Endothelial cell of hepatic sinusoid (primary cell): ENCODE measurements at regions not wholly inside any gene's neighbourhood (a gene's known extent, or its start where the extent isn't known, plus 50 kb on each side); places are given as distances from the start of the nearest gene placed in this dataset.
"Not testable (repeated sequence)": the region's sequence is repeated elsewhere in the genome, so short reads cannot be mapped to it uniquely, and the experiment has no call there.

Experiments used
- in situ Hi-C: cut with HindIII; loops from 2 replicates; pipeline ENCODE4 v1.10.0; 2017; ENCODE audit warnings: low sequenced_read_pairs

GRCh38 chr5:15116996-15117395 lies 245.4 kb upstream of the ANKH start:
- in situ Hi-C loops: no loop called here

DNA sequence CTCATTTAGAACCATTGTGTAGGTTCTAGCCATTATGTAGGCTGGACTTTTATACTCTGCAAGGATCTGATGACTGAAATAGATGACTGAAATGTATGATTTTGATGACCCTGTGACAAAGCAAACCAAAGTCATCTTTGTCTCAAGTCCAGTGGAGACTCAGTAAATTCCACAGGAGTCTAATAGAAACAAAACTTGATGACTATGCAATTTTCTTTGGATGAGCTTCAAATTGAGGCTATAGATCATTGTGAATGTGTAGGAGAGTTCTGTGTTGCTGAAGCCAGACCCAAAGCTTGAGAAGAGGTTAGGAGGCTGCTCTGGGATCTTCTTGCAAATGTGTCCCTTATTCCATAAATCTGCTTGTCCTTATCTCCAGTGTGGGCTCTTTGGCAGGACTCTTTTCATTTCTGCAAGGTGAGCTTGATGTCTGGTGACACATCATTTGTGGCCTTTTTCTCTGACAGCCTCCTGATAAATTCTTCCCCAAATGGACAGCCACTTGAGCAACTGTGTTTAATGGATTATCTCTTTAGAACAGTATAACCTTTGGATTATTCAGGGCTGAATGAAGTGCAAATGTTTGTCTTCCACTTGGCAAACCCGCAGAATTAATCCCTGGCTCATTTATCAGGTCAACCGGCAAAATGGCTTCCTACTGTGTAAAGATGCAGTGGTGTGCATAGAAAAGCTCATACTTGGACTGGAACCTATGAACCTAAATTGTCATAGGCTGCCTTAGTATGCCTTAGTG lies 235.1 kb upstream of the ANKH start:
- in situ Hi-C loops: no loop called here

- in situ Hi-C loops: no loop called here
These were observed 234.3 kb upstream of the ANKH start for GRCh38 chr5:15105799-15106393.

DNA sequence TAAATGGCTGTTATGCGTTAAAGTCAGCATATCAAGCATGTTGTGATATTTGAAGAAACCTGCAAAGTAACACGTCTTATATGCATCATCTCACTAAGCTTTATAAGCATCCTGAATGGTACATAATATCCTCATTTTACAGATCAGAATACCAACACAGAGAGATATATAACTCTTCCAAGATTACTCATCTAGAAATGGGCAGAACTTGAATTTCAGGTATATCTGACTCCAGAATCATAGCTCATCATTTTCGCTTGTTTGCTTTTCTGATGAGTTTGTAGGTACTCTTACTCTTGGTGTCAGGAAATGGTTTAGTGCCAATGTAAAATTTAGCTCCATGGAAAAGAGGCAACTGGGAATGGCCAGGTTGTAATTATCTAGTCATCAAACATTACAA lies 232.3 kb upstream of the ANKH start:
- in situ Hi-C loops: loop anchor here (5.0 kb wide), 1 partner anchor 893 kb away; no protein-coding TSS in a partner anchor

DNA sequence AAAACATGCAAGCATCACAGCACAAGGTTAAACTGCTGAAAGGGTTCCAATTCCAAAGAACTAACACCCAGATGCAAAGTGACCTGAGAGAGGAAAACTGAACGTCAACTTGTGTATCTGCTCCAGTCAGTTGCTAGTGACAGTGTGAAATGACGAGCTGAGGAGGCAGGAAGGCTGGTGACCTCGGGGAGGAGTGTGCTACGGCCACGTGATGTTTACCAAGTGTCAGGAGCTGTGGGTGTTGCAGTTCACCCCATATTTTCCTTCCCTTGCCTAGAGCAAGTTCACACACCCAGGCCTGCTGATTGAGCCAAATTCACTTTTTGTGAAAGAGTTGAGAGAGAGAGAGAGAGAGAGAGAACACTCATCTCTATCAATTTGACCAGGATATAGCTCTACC lies 231.6 kb upstream of the ANKH start:
- in situ Hi-C loops: loop anchor here (5.0 kb wide), 1 partner anchor 894 kb away; no protein-coding TSS in a partner anchor

- in situ Hi-C loops: no loop called here
These were observed 226.0 kb upstream of the ANKH start for GRCh38 chr5:15097552-15097951.

DNA sequence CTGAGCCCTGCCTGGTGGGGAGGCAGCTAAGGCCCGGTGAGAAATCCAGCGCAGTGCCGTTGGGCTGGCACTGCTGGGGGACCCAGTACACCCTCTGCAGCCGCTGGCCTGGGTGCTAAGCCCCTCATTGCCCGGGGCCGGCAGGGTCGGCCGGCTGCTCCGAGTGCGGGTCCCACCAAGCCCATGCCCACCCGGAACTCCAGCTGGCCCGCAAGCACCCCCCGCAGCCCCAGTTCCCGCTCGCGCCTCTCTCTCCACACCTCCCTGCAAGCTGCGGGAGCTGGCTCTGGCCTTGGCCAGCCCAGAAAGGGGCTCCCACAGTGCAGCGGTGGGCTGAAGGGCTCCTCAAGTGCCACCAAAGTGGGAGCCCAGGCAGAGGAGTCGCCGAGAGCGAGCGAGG lies 225.1 kb upstream of the ANKH start:
- in situ Hi-C loops: not testable (repeated sequence)

GRCh38 chr5:15092801-15093200 lies 221.2 kb upstream of the ANKH start:
- in situ Hi-C loops: no loop called here

GRCh38 chr5:15085671-15086070 lies 214.1 kb upstream of the ANKH start:
- in situ Hi-C loops: no loop called here

- in situ Hi-C loops: no loop called here
These were observed 210.5 kb upstream of the ANKH start for GRCh38 chr5:15082096-15082495.

DNA sequence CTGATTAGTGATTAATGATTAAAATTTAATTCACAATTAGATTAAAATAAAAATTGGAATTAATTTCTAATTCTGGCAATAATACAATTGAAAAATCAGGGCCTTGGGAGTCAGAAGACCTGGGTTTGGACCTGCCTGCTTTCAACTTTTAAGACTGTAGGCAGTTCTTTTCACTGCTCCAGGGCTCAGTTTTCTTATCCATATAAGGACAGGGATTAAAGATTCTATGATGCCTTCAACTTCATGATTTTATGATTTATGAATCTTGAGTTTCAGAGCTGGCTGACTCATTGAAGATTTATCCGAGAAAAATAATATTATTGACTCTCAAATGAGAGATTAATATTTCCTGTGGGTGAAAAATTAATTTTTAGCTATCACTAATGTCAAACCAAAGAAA lies 208.6 kb upstream of the ANKH start:
- in situ Hi-C loops: no loop called here

DNA sequence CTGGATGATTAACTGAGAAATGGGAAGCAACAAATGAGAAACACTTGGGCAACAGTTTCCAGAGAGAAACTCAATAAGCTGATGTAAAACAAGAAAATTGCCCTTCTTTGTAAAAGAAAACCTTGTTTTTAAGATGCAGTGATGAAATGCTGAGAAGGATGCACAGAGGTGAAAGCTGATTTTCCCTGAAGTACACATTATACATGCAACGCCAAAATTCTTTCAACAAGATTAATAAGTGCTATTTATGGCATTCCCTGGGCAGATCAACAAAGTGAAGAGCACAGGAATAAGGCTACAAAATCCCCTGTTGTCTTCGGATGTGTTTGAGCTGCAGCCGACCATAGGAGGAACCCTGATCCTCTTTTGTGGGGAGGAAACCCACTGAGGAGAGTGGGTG lies 208.0 kb upstream of the ANKH start:
- in situ Hi-C loops: no loop called here

- in situ Hi-C loops: no loop called here
These were observed 203.1 kb upstream of the ANKH start for GRCh38 chr5:15074651-15075050.

GRCh38 chr5:15073453-15073852 lies 201.9 kb upstream of the ANKH start:
- in situ Hi-C loops: no loop called here

DNA sequence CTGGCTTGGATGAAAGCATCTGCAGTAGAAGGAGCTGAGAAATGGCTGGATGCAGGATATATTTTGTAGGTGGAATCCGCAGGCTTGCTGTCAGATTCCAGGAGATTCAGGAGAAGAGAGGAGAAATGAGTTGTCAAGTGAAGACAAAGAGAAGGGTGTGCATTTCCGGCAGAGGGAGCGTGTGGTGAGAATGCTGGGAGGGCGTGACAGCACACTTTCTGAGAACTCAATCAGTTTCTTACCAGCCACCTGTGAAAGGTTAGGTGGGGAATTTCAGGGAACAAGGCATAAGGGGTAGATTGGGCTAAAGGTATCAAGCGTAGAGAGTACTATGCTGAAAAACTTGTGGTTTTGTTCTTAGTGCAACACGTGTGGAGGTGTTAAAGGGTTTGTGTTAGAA lies 199.3 kb upstream of the ANKH start:
- in situ Hi-C loops: no loop called here

DNA sequence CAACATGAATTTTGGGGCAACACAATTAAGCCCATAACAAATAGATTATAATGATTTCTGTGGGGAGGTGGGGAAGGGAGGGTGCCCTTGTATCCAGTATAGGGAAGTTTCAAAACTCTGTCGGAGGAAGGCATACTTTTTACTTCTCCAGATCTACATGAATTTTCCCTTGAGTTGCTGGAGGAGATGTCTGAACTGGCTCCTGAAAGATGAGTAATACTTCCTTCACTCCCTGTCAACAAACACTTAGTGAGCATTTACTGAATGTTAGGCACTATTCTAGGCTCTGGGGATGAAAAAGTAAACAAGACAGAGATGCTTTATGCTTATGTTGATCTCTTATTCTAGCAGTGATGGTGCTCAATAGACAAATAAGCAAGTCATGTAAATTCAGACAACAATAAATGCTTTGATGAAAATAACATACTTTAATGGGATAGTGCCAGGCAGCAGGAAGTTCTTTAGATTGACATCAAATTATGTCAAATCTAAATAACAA lies 197.9 kb upstream of the ANKH start:
- in situ Hi-C loops: no loop called here

GRCh38 chr5:15065091-15065490 lies 193.5 kb upstream of the ANKH start:
- in situ Hi-C loops: no loop called here

GRCh38 chr5:15064396-15064795 lies 192.8 kb upstream of the ANKH start:
- in situ Hi-C loops: no loop called here

GRCh38 chr5:15056988-15057592 lies 185.5 kb upstream of the ANKH start:
- in situ Hi-C loops: no loop called here

- in situ Hi-C loops: no loop called here
These were observed 172.9 kb upstream of the ANKH start for GRCh38 chr5:15044521-15044920.

DNA sequence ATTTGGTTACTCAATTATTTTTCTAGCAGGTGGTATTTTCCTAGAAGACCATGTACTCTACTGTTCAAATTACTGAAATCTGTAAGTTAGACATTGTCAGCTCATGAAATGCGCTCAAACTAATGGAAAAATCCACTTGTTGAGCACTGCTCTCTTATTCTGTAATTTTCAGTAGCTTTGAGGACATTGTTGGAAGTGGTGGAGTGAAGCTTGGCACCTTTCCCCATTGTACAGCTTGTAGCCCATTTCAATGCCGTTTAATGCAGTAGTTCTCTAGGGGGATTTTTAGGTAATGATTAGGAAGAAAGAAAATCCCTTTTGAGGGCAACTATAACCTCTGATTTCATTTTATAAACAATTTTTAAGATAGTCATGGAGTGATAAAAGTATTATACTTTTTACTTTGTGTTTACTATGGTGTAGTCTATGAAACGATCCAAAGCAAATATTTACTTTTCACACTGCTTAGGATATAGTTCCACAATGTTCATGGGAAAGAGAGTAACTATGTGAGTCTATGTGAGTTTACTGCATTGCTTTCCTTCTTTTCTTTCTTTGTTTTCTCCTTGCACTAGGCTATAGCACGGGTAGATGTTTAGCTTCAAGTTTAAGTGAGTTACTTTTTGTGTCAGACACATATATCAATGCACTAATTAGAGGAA lies 165.8 kb upstream of the ANKH start:
- in situ Hi-C loops: no loop called here

DNA sequence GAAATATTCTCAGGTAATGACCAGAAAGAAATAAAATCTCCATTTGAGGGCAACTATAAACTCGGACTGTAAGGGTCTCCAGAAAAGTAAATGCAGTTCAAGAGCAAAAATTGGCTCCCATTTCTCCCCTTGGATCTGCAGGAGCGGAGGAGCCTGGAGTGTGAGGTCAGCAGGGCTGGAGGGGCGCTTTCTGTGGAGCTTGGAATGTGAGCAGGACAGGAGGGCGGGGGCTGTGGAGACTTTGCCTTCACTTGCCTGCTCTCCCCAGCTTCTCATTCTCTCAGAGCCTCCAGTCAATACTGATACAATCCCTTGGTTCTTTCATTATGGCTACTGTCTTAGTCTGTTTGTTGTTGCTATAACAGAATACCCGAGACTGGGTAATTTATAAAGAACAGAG lies 162.8 kb upstream of the ANKH start:
- in situ Hi-C loops: no loop called here
